Mesodermal cell (in vitro differentiated cells): ENCODE measurements at regions not wholly inside any gene's neighbourhood (a gene's known extent, or its start where the extent isn't known, plus 50 kb on each side); places are given as distances from the start of the nearest gene placed in this dataset.
"Not testable (repeated sequence)": the region's sequence is repeated elsewhere in the genome, so short reads cannot be mapped to it uniquely, and the experiment has no call there.

Experiments
- H3K27ac ChIP-seq: 2 replicates; pipeline ENCODE4 v1.7.0; 2013; ENCODE audit warnings: mild to moderate bottlenecking, low read depth, low read length, moderate library complexity; ENCODE audit not compliant: severe bottlenecking
- H3K36me3 ChIP-seq: 2 replicates; pipeline ENCODE4 v1.7.1; 2013; ENCODE audit warnings: mild to moderate bottlenecking, low read length, moderate library complexity; ENCODE audit not compliant: control insufficient read depth, insufficient read depth
- H3K4me1 ChIP-seq: one replicate; pipeline ENCODE4 v1.7.1; 2013; ENCODE audit warnings: mild to moderate bottlenecking, low read length; ENCODE audit not compliant: insufficient read depth, control insufficient read depth, poor library complexity, severe bottlenecking
- H3K4me3 ChIP-seq: 2 replicates; pipeline ENCODE4 v1.7.0; 2013; ENCODE audit warnings: low read length, control low read depth, mild to moderate bottlenecking; ENCODE audit not compliant: insufficient read depth, poor library complexity, severe bottlenecking; ENCODE audit errors: extremely low read depth
- H3K9me3 ChIP-seq: 2 replicates; pipeline ENCODE4 v1.7.1; 2013; ENCODE audit warnings: mild to moderate bottlenecking, low read length, moderate library complexity; ENCODE audit not compliant: control insufficient read depth
- WGBS, 2 experiments: methylation state at CpG; one replicate each; pipeline ENCODE4 v1.1.5; 2013; ENCODE audit warnings: missing lambda C conversion rate in 2 of 2; ENCODE audit not compliant: insufficient coverage in 2 of 2; 5-methylcytosine and 5-hydroxymethylcytosine counted together

DNA sequence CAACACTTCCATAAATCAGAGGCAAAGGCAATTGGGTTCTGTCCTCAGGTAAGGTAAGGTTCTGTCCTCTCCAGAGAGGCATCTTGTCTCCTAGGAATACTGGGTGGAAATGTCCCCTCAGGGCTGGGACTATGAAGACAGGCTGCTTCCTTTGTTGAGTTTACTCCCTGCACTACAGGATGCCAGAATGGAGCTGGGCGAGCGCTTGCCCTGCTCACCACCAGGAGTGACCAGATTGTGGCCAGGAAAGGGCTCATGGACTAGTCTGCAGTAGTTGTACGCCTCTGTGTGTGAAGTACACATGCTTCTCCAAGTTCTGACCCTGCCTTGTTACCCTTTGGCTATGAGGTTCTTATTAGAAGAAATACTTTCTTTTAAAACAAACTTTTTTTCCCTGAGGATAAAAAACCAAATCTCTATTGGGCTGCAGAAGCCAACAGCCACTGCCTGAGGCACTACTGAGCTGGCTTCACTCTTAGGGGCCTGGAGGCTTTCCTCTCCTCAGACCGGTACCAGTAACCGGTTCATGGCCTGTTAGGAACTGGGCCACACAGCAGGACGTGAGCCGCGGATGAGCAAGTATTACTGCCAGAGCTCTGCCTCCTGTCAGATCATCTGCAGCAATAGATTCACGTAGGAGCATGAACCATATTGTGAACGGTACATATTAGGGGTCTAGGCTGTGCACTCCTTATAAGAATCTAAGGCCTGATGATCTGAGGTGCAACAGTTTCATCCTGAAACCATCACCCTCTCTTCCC lies 83.2 kb downstream of the DHRS2 start:
- 88 to 96% methylated on average over 7 to 9 of the region's 10 CpGs for WGBS, 2 experiments
- Histone ChIP-seq H3K4me3 (no peak overlapping the region), H3K9me3 (no peaks in the 10 kb centered on the region), H3K27ac (no peak overlapping the region), H3K36me3 (no peaks in the 10 kb centered on the region), H3K4me1 (no peaks in the 10 kb centered on the region)

DNA sequence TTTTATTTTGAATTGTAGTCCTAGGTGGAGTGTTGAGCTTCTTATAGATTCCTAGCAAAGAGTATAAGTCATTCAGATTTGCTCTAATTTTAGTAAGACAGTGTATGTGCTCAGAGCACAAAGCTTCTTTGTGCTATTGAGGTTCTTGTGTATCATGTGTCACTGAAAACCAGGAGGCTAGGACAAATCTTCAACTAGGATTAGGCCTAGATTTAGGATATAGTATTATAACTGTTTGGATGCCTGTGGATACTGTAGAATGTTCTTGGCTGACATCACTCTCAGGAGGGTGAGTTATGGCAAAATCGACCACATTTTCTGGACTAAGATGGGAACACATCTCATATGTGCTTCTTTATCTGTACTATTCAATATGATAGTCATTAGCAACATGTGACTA lies 86.5 kb downstream of the DHRS2 start:
- H3K9me3 ChIP-seq, result no peaks in the 10 kb centered on the region
- WGBS, 2 experiments, result no CpG with 5 or more reads among the region's 1 CpG
- no peaks in the 10 kb centered on the region for H3K36me3 ChIP-seq
- H3K27ac ChIP-seq, result no peak overlapping the region
- H3K4me3 ChIP-seq, result no peak overlapping the region
- H3K4me1 ChIP-seq, result no peaks in the 10 kb centered on the region

DNA sequence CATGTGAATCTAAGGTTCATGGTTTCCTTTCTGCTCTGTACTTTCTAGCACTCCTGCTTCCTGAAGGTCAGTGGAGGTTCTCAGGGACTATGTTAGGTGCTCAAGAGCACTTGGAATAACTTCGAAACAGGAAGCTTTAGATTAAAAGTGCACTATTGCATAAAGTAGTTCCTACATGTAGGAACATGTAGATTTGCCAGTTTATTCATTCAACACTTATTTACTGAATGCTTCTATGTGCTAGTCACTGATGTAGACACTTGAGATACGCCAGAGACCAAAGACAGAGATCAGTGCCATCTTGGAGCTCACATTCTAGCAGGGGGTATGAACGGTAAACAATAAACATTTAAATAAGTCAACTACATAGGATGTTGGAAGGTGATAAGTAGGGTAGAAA lies 87.7 kb downstream of the DHRS2 start:
- no peak overlapping the region for H3K4me3 ChIP-seq
- no peak overlapping the region for H3K27ac ChIP-seq
- no peaks in the 10 kb centered on the region for H3K9me3 ChIP-seq
- WGBS, 2 experiments, result no CpG with 5 or more reads among the region's 3 CpGs
- no peaks in the 10 kb centered on the region for H3K4me1 ChIP-seq
- no peaks in the 10 kb centered on the region for H3K36me3 ChIP-seq

DNA sequence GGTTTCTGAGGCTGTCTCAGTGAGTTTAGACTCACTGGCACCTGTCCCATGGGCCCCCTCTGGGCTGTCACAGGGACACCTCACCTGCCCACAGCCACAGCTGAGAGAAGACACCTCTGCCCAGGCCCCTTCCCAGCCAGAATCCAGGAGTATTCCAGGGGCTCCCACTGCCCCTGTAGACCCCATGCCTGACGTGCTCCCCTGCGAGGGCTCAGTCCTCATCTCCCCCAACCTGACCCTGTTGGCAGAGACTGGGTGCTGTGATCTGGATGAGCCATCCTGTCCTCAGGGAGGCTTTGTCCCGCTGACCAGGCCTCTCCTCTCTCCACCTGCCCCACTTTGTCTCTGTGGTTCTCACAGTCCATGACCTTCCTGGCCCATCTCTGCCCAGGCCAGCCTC lies 89.4 kb downstream of the DHRS2 start:
- no peak overlapping the region for H3K4me3 ChIP-seq
- 91 to 94% methylated on average over 2 to 3 of the region's 3 CpGs for WGBS, 2 experiments

DNA sequence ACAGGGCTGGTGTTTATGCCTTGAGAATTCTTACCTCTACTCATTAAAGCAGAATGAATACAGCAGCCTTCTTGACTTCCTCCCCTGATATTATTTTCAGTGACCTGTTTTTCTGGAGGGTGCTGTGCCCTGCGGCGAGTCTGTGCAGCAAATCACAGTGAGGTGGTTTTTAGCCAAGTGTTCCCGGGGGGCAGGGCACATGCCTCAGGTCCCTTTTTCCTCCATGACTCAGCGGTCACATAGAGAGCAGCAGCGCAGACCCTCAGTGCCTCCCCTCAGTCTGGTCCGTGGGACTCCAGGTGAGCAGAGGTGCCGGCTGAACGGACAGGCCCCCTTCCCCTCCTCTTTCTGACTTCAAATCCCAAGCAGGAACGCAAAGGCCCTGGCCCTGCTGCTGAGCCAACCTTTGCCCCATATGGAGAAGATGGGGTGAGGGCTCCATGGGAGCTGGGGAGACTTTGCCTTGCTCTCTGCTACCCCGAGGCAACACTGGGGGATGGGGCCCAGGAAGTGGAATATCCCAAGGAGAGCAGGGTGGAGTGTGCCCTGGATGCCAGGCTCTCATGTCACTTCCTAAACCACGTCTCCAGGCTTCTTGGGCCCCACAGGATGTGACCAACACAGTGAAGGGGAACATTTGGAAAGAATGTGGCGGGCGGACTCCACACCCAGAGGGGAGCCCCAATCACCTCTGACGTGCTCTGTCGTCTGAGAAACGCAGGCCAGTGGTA lies 90.0 kb downstream of the DHRS2 start:
- Histone ChIP-seq H3K36me3 (no peaks in the 10 kb centered on the region), H3K9me3 (no peaks in the 10 kb centered on the region), H3K4me3 (no peak overlapping the region), H3K27ac (no peak overlapping the region), H3K4me1 (no peaks in the 10 kb centered on the region)
- 82 to 83% methylated on average over 10 of the region's 16 CpGs for WGBS, 2 experiments

More for the DNA sequence above, 89.4 kb downstream of the DHRS2 start:
- Histone ChIP-seq H3K4me1 (no peaks in the 10 kb centered on the region), H3K9me3 (no peaks in the 10 kb centered on the region), H3K27ac (no peak overlapping the region), H3K36me3 (no peaks in the 10 kb centered on the region)

DNA sequence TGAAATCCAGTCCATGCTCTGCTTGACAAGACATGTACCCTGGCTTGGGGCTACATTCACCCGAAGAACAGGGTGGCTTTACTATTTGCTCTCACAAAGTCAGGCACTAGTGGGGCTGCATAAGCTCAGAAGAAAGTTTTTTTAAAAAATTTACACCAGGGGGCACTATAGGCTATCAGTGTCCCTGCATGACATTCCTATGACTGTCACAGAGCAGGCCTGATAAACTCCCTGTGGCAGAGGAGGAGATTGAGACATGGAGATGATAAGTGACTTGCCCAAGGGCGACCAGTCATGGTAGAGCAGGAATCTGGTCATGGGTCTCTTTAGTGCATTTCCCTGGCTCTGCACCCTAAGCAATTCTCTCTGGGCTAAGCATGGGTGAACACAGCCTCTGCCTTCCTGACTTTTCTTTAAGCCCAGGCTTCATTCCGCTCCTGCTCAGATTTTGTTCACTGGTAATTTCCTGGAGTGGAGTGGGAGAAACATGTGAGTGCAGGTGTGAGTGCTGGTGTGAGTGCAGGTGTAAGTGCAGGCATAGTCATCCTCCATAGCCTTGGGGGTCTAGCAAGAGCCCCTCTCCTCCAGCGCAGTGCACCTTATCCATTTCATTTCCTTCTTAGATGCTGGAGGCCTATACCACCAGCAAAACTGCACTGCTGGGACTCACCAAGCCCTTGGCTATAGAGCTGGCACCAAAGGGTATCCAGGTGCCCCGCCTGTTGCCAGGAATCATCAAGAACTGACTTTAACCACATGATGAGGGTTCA lies 91.6 kb downstream of the DHRS2 start:
- no peaks in the 10 kb centered on the region for H3K36me3 ChIP-seq
- no peaks in the 10 kb centered on the region for H3K4me1 ChIP-seq
- H3K4me3 ChIP-seq, result no peak overlapping the region
- H3K27ac ChIP-seq, result no peak overlapping the region
- H3K9me3 ChIP-seq, result no peaks in the 10 kb centered on the region
- WGBS, 2 experiments, result 75 to 79% methylated on average over 4 to 5 of the region's 5 CpGs

DNA sequence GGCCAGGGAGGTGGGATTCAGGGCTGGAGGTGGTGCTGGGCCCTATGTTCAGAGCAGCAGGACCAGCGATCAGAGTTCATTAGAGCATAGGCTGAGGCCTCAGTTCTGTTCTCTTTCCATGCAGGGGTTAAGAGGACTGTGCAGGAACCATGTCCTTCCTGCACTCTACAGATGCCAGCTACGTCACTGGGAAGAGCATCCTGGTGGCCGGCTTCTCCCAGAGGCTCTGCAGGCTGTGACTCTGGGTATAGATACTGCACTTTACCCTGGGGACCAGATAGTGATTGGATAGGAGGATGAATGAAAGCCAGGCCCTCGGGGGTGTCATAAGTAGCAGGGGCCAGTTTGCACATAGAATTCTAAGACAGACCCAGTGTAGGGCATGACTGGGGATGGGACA lies 92.6 kb downstream of the DHRS2 start:
- Histone ChIP-seq H3K9me3 (no peaks in the 10 kb centered on the region), H3K27ac (no peak overlapping the region)
- 70 to 83% methylated on average over 3 to 4 of the region's 4 CpGs for WGBS, 2 experiments

DNA sequence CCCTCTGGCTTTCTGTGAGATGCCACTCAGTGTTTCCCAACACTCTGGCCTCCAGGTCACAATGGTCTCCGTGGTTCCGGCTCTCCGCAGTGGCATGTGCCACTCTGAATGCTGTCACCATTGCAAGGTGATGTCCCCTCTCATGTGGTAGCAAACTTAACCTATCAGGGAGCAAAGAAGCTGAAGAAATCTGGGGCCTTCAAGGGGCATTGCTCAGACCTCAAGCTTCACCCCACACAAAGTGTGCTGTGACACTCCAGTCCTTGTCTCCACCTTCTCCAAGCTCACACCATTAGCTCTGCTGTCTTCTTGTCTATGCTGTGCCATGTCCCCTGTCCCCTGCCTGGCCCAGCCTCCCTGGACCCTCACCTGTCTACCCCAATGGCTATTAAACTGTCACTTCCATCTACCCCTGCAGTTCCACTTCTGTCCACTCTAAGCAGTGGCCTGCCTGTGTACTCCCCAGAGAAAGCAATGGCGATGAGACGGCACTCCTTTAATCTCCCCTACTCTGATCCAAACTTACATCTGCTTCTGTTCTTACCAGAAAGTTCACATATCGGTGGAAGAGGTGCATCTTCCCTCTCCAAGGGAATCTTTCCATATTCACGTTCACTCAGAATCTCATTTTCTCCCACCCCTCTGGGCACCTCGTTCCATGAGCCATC lies 93.7 kb downstream of the DHRS2 start:
- H3K4me1 ChIP-seq, result no peaks in the 10 kb centered on the region
- WGBS, 2 experiments, result 87 to 93% methylated on average over 7 to 8 of the region's 8 CpGs
- no peaks in the 10 kb centered on the region for H3K9me3 ChIP-seq
- no peaks in the 10 kb centered on the region for H3K36me3 ChIP-seq
- no peak overlapping the region for H3K4me3 ChIP-seq
- H3K27ac ChIP-seq, result no peak overlapping the region

More for the DNA sequence above, 92.6 kb downstream of the DHRS2 start:
- Histone ChIP-seq H3K4me3 (no peak overlapping the region), H3K4me1 (no peaks in the 10 kb centered on the region), H3K36me3 (no peaks in the 10 kb centered on the region)

DNA sequence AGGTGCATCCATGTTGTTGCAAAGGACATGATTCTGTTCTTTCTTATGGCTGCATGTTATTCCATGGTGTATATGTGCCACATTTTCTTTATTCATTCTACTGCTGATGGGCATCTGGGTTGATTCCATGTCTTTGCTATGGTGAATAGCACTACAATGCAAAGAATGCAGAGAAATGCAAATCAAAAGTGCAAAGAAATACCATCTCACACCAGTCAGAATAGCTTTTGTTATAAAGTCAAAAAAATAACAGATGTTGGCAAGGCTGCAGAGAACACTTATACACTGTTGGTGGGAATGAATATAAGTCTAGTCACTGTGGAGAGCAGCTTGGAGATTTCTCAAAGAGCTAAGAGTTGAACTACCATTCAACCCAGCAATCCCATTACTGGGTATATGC lies 99.2 kb downstream of the DHRS2 start:
- H3K36me3 ChIP-seq, result no peaks in the 10 kb centered on the region
- H3K27ac ChIP-seq, result no peak overlapping the region
- H3K4me1 ChIP-seq, result no peaks in the 10 kb centered on the region
- H3K9me3 ChIP-seq, result peaks cover 10% of the 10 kb centered on the region
- no peak overlapping the region for H3K4me3 ChIP-seq

DNA sequence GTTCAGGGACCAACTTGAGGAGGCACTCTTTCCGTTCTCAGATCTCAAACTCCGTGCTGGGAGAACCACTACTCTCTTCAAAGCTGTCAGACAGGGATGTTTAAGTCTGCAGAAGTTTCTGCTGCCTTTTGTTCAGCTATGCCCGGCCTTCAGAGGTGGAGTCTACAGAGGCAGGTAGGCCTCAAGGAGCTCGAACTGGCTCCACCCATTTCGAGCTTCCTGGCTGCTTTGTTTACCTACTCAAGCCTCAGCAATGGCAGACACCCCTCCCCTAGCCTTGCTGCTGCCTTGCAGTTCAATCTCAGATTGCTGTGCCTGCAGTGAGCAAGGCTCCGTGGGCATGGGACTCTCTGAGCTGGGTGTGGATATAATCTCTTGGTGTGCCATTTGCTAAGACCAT lies 108.2 kb downstream of the DHRS2 start:
- not testable (repeated sequence) for H3K36me3 ChIP-seq, H3K9me3 ChIP-seq, H3K4me3 ChIP-seq, H3K4me1 ChIP-seq, H3K27ac ChIP-seq
- WGBS, 2 experiments, result 58 to 80% methylated on average over 2 to 5 of the region's 6 CpGs
